ENCODE measurements at regions not wholly inside any gene's neighbourhood (a gene's known extent, or its start where the extent isn't known, plus 50 kb on each side); places are given as distances from the start of the nearest gene placed in this dataset.
"Not testable (repeated sequence)": the region's sequence is repeated elsewhere in the genome, so short reads cannot be mapped to it uniquely, and the experiment has no call there.

DNA sequence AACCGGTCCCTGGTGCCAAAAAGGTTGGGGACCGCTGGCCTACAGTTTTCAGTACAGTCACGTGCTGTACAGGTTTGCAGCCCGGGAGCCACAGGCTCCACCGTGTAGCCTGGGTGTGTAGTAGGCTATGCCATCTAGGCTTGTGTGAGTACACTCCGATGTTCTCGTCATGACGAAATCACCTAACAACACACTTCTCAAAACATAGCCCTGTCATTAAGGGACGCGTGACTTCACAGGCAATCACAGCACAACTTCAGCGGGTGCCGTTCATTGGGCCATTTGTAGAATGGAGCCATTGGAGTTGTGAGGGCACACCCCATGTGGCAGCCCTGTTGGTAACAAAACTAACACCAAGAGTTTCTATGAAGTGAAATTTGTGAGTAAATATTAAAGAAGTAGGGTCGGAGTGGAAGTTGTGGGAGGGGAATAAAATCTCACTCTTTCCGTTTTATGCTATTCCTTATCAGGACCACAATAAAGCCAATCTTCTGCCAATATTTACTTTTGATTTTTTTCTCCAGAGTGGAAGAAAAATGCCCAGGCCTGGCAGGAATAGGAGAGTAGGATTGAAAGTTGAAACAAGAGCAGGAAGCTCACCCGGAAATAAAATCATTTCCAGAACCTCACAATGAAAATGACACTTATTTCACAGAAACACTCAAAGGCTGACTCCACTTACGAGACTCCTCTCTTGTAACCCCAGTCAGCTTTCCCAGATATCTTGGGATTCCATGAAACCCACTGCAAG, 63.7 kb upstream of the PTPN1 start:
- Mint-ChIP-seq H3K27me3 (ENCODE audit: low read depth) (peaks cover 9% of the 10 kb centered on the region), H3K27ac (no peak overlapping the region), H3K9me3 (no peaks in the 10 kb centered on the region), H3K4me3 (no peak overlapping the region), H3K4me1 (ENCODE audit: low read depth) (peaks cover 12% of the 10 kb centered on the region), H3K36me3 (ENCODE audit: low read depth) (peaks cover 2% of the 10 kb centered on the region)

DNA sequence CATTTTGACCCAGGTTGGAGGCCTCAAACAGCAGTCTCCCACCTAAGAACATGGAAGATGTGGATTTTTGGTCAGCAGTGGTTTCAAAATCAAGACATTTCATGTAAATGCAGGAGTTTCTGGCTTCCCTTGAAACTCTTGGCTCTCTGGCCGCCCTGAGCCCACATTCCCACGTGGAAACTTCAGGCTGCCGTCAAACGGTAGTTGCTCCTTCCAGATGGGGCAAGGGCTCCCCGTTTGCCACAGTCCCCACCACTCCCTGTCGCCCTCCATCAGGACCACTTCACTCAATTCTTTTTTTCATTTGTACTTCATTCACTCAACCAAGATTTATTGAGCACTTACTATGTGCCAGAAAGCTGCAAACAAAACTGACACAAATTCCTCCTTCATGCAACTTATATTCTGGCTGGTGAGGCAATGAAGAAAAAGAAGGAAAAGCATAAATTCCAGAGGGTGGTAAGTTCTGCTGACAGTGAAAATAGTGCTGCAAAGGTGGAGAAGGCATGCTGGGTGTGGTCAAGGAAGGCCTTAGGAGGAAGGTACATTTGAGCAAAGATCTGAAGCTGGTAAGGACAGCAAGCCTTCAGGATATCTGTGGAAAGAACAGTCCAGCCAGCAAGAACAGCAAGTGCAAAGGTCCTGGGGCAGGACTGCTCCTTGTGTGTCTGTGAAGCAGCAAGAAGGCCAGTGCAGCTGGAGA, 62.9 kb upstream of the PTPN1 start:
- H3K36me3 Mint-ChIP-seq (ENCODE audit: low read depth) = peaks cover 2% of the 10 kb centered on the region
- H3K9me3 Mint-ChIP-seq = no peaks in the 10 kb centered on the region
- H3K27me3 Mint-ChIP-seq (ENCODE audit: low read depth) = peaks cover 16% of the 10 kb centered on the region
- H3K4me3 Mint-ChIP-seq = no peak overlapping the region
- H3K4me1 Mint-ChIP-seq (ENCODE audit: low read depth) = peaks cover 12% of the 10 kb centered on the region
- no peak overlapping the region for H3K27ac Mint-ChIP-seq

DNA sequence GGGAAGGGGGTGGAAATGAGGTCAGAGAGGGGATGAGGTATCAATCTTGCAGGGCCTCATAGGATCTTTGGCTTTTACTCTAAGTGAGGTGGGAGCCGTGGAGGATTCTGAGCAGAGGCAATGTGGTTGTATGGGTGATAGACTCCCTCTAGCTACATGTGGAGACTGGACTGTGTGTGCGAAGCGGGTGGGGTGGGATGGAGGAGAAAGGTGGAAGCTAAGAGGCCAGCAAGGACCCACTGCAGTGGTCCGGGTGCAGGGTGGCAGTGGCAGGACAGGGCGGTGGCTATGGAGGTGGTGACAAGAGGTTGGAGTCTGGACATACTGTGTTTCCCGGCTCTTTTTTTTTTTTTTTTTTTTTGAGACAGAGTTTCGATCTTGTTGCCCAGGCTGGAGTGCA, 62.4 kb upstream of the PTPN1 start:
- Mint-ChIP-seq H3K4me1 (ENCODE audit: low read depth) (peaks cover 12% of the 10 kb centered on the region), H3K9me3 (no peaks in the 10 kb centered on the region), H3K27ac (no peak overlapping the region), H3K36me3 (ENCODE audit: low read depth) (peaks cover 2% of the 10 kb centered on the region), H3K27me3 (ENCODE audit: low read depth) (peaks cover 16% of the 10 kb centered on the region), H3K4me3 (no peak overlapping the region)

DNA sequence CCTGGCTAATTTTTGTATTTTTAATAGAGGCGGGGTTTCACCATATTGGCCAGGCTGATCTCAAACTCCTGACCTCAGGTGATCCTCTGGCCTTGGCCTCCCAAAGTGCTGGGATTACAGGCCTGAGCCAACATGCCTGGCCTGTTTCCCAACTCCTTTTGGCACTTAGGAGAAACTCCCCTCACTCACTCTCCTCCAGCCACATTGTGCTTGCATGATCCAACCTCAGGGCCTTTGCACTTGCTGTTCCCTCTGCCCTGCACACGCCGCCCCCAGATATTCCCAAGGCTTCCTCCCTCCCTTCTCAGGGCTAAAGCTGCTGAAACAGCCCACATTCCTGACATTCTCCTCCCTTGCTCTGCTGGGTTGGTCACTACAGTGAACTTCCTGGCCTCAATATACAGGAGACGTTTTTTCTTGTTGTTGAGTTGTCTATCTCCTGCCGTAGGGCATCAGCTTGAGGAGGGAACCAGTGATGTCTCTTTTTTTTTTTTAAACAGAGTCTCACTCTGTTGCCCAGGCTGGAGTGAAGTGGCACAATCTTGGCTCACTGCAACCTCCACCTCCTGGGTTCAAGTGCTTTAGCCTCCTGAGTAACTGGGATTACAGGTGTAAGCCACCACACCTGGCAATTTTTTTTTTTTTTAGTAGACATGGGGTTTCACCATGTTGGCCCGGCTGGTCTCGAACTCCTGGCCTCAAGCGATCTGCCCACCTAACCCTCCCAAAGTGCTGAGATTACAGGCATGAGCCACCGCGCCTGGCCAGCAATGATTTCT, 61.4 kb upstream of the PTPN1 start:
- H3K36me3 Mint-ChIP-seq (ENCODE audit: low read depth); H3K27ac Mint-ChIP-seq; H3K4me3 Mint-ChIP-seq; H3K9me3 Mint-ChIP-seq: not testable (repeated sequence)
- Mint-ChIP-seq H3K27me3 (ENCODE audit: low read depth) (peaks cover 19% of the 10 kb centered on the region), H3K4me1 (ENCODE audit: low read depth) (peaks cover 12% of the 10 kb centered on the region)

DNA sequence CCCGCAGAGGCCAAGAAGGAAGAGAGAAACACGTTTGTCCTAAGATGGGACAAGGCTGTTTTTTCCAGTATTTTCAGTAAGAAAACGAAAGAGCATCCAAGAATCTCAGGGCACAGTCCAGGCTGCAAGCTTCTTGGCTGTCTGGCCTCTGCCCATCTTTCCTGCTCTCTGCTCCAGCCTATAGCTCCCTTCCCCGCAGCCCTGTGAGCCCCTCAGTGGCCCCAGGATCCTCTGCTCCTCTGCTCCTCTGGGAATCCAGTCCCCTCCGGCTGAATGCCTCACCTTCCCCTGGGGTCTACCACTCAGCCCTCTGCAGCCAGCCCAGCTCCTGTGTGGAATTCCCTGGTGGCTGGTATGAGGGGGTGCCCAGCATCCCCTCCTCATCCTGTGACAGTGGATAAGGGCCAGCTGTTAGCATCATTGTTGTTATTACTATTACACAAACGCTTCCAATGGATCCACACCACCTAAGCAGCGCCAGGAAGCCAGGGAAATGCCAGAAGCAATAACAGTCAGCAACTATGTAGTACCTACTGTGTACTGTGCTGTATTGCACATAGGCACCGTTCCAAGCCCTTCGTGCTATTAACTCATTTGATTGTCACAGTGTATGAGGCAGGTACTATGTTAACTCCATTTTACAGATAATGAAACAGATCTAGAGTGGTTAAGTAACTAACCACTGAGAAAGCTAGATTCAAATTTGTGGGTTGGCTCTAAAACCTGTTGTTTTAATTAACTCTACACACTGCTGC, 60.3 kb upstream of the PTPN1 start:
- Mint-ChIP-seq H3K27ac (no peak overlapping the region), H3K4me1 (ENCODE audit: low read depth) (peaks cover 12% of the 10 kb centered on the region), H3K4me3 (no peak overlapping the region), H3K9me3 (no peaks in the 10 kb centered on the region), H3K27me3 (ENCODE audit: low read depth) (peaks cover 23% of the 10 kb centered on the region), H3K36me3 (ENCODE audit: low read depth) (peaks cover 2% of the 10 kb centered on the region)

DNA sequence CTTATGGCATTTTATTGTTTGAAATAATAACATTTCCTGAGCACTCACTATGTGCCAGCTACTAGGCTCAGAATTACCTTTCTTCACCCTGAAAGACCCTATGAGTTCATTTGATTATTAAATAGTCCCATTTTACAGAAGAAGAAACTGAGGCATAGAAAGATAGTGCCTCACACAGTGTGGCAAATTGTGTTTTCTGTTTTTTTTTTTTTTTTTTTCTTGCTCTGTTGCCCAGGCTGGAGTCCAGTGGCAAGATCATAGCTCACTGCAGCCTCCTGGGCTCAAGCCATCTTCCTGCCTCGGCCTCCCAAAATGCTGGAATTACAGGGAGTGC, 59.7 kb upstream of the PTPN1 start:
- peak overlapping the region; percentile 60 for H3K4me3 Mint-ChIP-seq
- H3K9me3 Mint-ChIP-seq = no peaks in the 10 kb centered on the region
- peaks cover 9% of the 10 kb centered on the region for H3K4me1 Mint-ChIP-seq (ENCODE audit: low read depth)
- peaks cover 2% of the 10 kb centered on the region for H3K36me3 Mint-ChIP-seq (ENCODE audit: low read depth)
- peak overlapping the region; percentile 18 for H3K27ac Mint-ChIP-seq
- H3K27me3 Mint-ChIP-seq (ENCODE audit: low read depth) = peaks cover 23% of the 10 kb centered on the region

DNA sequence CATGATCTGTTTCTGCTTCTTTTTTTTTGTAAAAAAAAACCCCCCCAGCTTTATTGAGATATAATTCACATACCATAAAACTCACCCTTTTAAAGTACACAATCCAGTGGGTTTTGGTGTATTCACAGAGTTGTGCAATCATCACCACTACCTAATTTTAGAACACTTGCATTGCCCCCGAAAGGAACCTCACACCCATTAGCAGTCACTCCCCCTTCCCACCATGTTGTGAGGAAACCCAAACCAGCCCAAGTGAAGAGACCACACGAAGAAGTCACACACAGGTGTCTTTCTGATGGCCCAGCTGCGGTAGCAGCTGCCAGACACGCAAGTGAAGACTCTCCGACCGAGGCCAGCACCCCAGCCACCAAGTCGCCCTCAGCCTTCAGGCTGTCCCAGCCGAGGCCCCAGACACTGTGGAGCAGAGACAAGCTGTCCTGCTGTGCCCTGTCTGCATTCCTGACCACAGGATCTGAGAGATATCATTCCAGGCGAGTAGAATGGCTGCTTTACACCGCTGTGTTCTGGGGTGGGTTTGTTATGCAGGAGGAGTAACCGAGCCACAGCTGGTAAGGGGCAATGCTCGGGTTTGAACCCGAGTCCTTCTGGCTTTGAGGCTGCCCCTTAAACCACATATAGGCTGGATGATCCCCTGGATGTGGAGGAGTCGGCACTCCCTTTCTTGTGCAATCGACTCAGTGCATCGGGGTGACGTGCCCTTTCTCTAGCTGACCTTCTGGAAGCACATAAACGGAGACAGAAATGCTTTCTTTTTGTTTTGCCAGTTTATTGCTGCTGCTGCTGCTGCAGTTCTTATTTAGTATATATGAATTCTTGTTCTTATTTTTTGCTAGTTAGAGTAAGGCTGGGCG, 59.1 kb upstream of the PTPN1 start:
- Mint-ChIP-seq H3K4me3 (peak overlapping the region; percentile 60), H3K4me1 (ENCODE audit: low read depth) (peaks cover 9% of the 10 kb centered on the region), H3K27me3 (ENCODE audit: low read depth) (peaks cover 23% of the 10 kb centered on the region), H3K9me3 (no peaks in the 10 kb centered on the region), H3K36me3 (ENCODE audit: low read depth) (peaks cover 2% of the 10 kb centered on the region), H3K27ac (peak overlapping the region; percentile 18)

DNA sequence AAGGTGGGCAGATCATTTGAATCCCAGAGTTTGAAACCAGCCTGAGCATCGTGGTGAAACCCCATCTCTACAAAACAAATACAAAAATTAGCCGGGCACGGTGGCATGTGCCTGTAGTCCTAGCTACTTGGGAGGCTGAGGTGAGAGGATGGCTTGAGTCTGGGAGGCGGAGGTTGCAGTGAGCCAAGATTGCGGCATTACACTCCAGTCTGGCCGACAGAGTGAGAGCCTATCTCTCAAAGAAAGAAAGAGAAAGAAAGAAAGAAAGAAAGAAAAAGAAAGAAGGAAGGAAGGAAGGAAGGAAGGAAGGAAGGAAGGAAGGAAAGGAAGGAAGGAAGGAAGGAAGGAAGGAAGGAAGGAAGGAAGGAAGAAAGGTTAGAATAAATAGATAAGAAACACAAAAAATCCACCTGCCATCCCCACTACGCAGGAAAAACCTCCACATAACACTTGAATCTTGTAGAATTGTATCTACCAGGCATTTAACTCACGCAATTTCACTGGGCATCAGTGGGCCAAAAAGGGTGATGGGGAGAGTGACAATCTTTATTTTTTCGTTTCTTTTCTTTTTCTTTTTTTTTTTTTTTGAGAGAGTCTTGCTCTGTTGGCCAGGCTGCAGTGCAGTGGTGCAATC, 58.3 kb upstream of the PTPN1 start:
- not testable (repeated sequence) for H3K36me3 Mint-ChIP-seq (ENCODE audit: low read depth); H3K4me3 Mint-ChIP-seq; H3K4me1 Mint-ChIP-seq (ENCODE audit: low read depth); H3K27ac Mint-ChIP-seq; H3K9me3 Mint-ChIP-seq
- H3K27me3 Mint-ChIP-seq (ENCODE audit: low read depth) = peaks cover 23% of the 10 kb centered on the region

DNA sequence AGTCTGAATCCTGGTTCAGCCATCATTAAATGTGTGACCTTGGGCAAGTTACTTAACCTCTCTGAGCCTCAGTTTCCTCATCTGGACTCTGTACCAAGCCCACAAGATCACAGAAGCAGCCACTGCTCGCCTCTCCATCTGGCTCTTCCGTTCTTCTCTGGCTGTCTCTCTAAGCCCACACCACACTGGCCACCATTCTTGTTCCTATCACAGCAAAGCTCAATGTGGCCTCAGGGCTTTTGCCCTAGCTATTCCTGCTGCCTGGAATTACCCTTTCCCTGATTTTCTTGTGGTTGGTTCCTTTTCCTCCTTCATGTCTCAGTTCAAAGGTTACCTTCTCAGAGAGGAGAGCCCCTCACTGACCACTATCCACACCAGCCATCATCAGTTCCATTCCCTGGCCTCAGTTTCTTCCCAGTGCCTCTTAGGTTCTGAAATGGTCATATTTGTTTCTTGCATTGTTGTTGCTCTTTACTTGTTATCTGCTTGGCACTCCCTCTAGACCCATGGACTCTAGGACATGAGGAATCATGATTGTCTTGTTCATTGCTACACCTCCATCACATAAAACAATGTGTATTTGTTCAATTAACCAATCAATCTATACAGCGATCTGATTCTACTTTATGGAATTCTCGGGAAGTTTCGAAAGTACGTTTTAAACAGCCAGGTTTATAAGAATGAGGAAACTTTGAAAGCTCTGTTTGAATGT, 56.5 kb upstream of the PTPN1 start:
- H3K27ac Mint-ChIP-seq = no peak overlapping the region
- H3K4me3 Mint-ChIP-seq = no peak overlapping the region
- no peaks in the 10 kb centered on the region for H3K9me3 Mint-ChIP-seq
- peaks cover 11% of the 10 kb centered on the region for H3K4me1 Mint-ChIP-seq (ENCODE audit: low read depth)
- peaks cover 25% of the 10 kb centered on the region for H3K27me3 Mint-ChIP-seq (ENCODE audit: low read depth)
- H3K36me3 Mint-ChIP-seq (ENCODE audit: low read depth) = peaks cover 2% of the 10 kb centered on the region

DNA sequence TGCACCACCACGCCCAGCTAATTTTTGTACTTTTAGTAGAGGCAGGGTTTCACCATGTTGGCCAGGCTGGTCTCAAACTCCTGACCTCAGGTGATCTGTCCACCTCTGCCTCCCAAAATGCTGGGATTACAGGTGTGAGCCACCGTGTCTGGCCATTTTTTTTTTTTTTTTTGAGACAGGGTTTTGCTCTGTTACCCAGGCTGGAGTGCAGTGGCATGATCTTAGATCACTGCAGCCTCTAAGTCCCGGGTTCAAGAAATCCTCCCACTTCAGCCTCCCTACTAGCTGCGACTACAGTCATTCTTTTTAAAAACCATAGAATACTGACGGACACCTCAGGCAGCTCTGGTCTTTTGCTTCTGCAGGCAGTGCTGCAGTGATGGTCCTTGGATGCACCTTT, 54.9 kb upstream of the PTPN1 start:
- H3K4me1 Mint-ChIP-seq (ENCODE audit: low read depth) = peaks cover 16% of the 10 kb centered on the region
- peaks cover 33% of the 10 kb centered on the region for H3K27me3 Mint-ChIP-seq (ENCODE audit: low read depth)
- H3K4me3 Mint-ChIP-seq; H3K36me3 Mint-ChIP-seq (ENCODE audit: low read depth); H3K27ac Mint-ChIP-seq; H3K9me3 Mint-ChIP-seq: not testable (repeated sequence)

DNA sequence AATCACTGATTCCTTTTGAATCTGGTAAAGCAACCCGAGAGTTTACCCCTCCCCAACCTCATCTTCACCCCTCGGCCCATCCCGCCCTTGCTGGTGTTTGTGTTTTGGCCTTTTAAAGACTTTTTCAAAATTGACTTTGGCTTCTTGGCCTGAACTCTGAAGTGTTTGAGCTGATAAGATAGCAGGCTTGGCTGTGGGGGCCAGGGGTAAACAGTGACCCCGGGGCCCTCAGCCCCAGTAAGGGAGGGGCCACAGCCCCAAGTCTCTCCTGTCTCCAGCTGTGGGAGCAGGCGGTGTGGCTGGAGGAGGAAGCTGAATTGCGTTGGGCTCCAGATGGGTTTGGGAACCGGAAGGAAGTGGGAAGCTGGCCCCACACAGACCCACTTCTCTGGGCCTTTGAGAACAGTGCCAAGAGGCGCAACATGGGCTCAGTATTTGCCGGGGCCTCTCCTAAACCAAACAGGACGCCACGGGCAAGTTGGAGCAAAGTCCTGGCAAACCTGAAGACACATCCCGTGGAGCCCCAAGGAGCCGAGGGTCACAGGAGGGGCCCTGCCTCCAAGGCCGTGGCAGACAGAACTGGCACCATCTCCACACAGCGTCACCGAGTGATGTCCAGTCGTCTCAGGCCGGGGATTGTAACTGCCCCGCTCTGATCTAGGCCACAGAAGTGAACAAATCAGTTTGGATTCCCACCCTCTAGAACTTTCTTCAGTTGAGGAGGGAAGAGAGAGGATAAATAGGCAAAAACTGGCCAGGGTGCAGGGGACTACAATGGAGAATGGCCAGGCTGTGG, 54.3 kb upstream of the PTPN1 start:
- H3K9me3 Mint-ChIP-seq = no peaks in the 10 kb centered on the region
- H3K27me3 Mint-ChIP-seq (ENCODE audit: low read depth) = peaks cover 30% of the 10 kb centered on the region

More for the DNA sequence above, 54.3 kb upstream of the PTPN1 start:
- Mint-ChIP-seq H3K4me1 (ENCODE audit: low read depth) (peaks cover 16% of the 10 kb centered on the region), H3K27ac (peak overlapping the region; percentile 41), H3K4me3 (no peak overlapping the region), H3K36me3 (ENCODE audit: low read depth) (peaks cover 1% of the 10 kb centered on the region)
